ENCODE measurements at regions not wholly inside any gene's neighbourhood (a gene's known extent, or its start where the extent isn't known, plus 50 kb on each side); places are given as distances from the start of the nearest gene placed in this dataset.

DNA sequence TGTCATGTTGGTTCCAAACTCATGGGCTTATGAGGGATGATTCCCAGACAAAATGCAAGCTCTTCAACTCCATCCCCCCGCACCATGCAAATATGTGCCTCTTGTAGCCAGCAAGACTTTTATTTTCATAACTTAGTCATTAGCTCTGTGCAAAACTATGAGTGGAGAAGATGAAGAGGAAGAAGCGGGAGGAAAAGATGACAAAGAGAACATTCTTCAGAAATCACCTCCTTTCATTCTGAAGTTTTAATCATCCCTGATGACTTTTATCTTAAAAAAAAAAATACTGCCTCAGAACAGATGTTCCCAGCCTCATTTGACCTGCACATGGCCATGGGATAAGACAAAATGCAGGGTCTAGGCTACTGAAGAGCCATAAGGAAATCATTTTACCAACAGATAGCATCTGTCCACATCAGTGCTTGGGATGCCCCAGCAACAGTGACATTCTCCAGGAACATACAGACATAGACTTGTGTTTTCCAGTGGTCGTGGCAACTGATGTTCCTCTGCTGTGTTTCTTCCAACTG, 145.5 kb downstream of the WNT5A start:
- DNase-seq, result no peak

- no peak for DNase-seq
Observed at GRCh38 chr3:55339819-55340218, 147.3 kb downstream of the WNT5A start.

- DNase-seq, result no peak
Observed at GRCh38 chr3:55339390-55339789, 147.7 kb downstream of the WNT5A start.

DNA sequence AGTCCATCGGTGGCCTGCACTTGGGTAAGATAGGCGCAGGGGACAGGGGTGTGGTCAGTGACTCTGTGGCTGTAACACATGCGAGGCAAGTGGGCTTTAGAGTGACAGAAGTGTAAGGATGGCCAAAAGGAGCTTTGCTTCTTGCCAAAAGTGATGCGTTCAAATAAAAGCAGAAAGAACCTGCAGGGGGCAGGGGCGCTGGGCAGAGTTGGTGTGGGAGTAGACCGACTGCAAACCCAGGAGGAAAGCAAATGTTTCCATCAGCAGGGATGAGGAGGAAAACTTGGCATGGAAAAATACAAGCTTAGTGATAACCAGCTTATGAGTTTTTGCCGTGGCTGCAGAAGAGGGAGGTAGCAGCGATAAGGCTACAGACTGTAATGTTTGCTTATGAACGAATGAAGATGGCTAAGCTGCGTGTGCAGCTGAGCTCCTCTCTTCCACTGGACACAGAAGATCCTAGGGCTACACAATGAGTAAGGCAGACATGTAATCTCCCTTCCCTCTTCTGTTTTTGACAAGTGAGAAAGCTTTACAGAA, 149.4 kb downstream of the WNT5A start:
- DNase-seq, result no peak

- DNase-seq, result no peak
Observed at GRCh38 chr3:55333923-55334322, 153.2 kb downstream of the WNT5A start.

- DNase-seq, result no peak
Observed at GRCh38 chr3:55333046-55333445, 154.1 kb downstream of the WNT5A start.

DNA sequence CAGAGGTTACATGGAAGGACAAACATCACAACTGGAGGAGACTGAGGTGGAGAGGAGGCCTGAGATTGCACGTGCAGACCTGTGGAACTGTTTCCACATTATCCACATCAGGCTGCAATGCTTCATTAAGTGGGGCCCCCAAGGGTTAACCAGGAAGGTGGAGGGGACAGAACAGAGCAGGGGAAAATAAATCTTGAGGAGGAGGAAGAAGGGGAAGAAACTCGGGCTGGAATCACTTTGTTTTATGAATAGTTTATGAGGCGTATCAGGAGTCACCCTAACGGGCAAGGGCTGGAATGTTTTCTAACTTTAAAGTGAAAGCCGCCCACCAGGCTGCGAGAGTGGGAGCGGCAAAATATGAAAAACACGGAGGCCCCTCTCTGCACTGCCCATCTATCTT, 154.9 kb downstream of the WNT5A start:
- DNase-seq, result no peak

GRCh38 chr3:55331524-55331923, 155.6 kb downstream of the WNT5A start:
- DNase-seq, result no peak

- DNase-seq, result no peak
Observed at GRCh38 chr3:55330756-55331155, 156.3 kb downstream of the WNT5A start.

DNA sequence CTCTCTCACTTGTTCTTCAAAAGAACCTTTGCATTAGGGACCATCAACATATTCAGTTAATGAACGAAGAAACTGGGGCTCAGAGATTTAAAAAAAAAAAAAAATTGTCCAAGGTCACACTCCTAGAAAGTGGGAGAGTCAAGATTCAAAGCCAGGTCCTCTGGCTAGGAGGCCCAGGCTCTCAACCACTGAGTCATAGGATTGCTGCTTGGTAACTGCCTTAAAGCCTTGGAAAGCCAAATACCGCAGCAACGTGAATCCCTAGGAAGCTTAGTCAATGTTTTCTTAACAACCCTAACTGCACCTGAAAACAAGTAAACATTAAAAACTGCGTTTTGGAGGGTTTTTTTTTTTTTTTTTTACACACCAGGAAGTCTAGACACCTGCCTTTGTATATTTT, 156.8 kb downstream of the WNT5A start:
- DNase-seq, result no peak

- DNase-seq, result no peak
Observed at GRCh38 chr3:55329849-55330248, 157.3 kb downstream of the WNT5A start.

GRCh38 chr3:55327131-55327920, 159.8 kb downstream of the WNT5A start:
- no peak for DNase-seq

DNA sequence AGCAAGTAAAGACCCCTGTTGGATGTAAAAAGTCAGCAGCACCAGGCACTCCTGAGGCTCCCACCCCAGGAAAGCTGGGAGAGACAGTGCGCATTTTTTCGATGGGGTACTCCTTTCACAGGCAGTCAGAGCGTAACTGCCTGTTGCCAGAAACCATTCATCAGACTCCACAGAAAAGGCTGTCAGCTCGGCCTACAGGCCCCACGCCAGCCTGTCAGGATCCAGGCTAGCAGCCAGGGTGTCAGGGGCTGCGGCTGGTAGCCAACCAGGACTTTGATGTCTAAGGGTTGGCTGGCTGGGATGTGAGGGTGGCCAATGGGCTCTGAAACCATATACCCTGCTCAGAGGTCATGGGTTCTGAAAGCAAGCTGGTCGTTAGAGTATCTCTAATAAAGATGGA, 164.5 kb downstream of the WNT5A start:
- no peak for DNase-seq

DNA sequence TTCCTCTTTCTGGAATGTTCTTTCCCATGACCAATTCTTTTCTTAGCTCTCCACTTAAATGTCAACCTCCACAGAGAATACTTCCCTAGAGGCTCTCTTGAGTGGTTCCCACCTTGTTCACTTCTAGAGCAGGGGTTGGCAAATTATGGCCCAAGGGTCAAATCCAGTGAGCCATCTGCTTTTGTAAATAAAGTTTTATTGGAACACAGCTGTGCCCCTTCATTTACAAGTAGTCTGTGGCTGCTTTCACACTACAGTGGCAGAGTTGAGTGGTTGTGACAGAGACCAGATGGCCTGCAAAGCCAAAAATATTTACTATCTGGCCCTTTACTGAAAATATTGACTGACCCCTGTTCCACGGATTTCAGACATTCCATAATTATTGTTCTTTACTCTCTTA, 166.2 kb downstream of the WNT5A start:
- DNase-seq, result no peak

GRCh38 chr3:55315396-55315795, 171.7 kb downstream of the WNT5A start:
- no peak for DNase-seq

DNA sequence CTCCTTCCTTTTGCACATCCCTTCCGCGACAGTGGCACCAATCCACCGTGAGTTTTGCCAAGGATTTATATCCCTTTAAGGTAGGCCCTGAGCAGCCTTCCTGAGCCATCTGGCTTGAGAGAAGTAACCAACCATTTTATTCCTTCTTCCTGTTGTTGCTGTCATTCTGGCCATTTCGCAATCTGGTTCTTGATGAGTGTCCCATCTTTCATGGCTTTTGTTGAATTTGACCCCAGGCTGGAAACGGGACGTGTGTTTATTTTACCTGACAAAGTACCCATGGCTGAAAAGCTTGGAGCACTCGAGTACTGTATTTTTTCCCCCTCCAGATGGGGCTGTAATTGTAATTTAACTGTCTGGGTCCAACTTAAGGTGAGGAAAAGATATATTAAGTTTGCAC, 173.4 kb downstream of the WNT5A start:
- DNase-seq, result no peak

DNA sequence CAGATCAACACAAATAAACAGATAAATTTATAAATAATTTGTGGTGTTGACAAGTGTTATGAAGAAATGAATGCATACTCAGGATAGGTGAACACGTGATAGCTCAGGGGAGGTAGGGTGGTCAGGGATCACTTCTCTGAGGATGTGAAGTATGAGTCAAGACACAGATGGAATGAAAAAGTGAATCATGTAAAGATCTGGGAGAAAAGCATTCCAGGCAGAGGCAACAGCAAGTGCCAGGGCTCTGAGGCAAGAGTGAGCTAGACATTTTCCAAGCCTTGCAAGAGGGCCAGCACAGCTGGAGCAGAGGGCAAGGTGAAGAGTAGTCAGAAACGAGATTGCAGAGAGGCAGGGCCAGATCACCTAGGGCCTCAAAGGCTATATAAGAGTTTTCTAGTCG, 177.8 kb downstream of the WNT5A start:
- no peak for DNase-seq

GRCh38 chr3:55307622-55308021, 179.5 kb downstream of the WNT5A start:
- no peak for DNase-seq

GRCh38 chr3:55305696-55306485, 181.2 kb downstream of the WNT5A start:
- DNase-seq, result no peak

DNA sequence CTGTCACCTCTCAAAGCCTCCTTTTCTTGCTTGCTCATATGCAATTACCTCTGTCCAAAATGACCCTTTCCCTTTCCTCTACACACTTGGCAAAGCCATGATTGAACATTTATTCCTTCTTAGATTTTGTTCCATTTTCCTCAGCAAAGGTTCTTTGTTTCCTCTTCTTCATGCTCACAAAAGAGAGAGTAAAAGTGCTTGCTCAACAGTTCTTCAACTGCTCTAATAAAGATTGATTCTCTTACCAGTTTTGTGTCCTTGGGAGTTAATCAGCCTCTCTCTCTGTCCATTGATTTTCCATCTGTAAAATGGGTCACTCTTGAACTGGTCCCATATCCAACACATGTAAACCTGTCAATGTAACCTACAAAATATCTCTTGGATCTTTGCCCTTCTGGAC, 186.4 kb downstream of the WNT5A start:
- no peak for DNase-seq

DNA sequence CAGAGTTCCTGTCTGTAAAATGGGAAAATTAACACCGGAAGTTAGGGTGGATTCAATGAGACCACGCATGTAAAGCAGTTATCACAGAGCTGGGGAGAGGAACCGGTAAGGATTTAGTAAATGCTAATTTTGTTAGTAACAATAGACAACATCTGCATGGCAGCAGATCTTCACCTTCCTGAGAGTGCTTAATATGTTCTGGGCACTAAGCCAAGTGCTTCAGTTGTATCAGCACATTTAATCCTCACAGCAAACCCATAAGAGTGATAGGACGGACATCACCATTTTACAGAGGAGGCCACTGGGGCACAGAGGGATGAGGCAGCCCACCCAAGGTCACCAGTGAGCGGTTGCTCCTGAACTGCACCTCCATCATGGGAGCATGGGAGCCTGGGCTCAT, 189.4 kb downstream of the WNT5A start:
- DNase-seq, result no peak

GRCh38 chr3:55297245-55297644, 189.9 kb downstream of the WNT5A start:
- DNase-seq, result no peak

DNA sequence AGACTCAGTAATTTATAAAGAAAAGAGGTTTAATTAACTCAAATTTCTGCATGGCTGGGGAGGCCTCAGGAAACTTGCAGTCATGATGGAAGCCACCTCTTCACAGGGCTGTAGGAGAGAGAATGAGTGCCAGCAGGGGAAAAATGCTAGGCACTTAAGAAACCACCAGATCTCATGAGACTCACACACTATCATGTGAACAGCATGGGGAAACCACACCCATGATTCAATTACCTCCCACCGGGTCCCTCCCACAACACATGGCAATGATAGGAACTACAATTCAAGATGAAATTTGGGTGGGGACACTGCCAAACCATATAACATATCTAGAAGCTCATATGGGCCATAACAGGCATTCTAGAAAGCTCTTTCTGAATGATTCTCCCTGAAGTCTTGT, 190.3 kb downstream of the WNT5A start:
- no peak for DNase-seq

GRCh38 chr3:55296030-55296429, 191.1 kb downstream of the WNT5A start:
- no peak for DNase-seq
